GM19452 (cell line): ENCODE measurements at regions not wholly inside any gene's neighbourhood (a gene's known extent, or its start where the extent isn't known, plus 50 kb on each side); places are given as distances from the start of the nearest gene placed in this dataset.
"Not testable (repeated sequence)": the region's sequence is repeated elsewhere in the genome, so short reads cannot be mapped to it uniquely, and the experiment has no call there.

Experiments used
- ATAC-seq: cut with Tn5 transposase; IDR thresholded peaks from one replicate; pipeline ENCODE4 v1.9.1; 2021; ENCODE audit not compliant: unreplicated experiment

DNA sequence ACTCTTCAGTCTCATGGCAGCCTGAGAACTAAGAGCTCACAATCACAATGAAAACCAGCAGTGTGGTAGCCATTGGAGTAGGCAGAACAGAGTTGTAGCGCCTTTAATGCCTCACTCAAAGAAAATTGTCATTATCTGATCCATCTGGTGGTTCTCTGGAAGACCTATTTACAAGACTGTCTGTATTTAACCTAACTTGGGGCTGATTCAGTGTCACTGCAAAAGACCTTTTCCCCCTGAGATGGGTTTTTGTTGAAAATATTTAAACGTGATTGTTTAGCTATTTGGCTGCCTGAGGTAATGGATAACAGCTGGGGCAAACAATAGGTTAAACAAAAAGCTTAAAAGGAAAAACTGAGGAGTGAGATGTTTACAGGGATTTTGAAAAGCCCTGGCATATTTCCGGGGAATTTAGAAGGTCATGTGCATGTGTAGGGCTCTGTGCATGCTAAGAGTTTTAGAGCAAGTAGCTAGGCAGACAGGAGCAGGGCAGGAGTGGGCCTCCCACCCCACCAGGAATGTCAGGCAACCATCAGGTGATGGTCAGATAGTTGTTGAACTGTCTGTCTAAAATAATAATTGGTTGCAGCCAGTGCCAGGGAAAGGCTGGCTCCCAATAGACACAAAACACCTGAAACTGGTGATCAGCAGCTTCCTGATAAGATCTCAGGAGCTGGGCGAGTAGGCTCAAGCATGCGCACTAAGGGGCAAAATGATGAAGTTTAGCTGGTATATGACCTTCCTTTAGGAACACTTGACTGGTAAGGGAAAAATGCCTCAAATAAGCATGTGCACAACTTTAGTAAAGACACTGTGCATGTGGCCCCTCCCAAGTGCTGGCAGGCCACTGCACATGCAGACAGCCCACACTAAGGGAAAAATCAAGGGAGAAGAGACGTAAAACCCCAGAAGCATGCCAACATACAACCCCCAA lies 70.8 kb upstream of the AKIRIN2 start:
- ATAC-seq, result no peak

DNA sequence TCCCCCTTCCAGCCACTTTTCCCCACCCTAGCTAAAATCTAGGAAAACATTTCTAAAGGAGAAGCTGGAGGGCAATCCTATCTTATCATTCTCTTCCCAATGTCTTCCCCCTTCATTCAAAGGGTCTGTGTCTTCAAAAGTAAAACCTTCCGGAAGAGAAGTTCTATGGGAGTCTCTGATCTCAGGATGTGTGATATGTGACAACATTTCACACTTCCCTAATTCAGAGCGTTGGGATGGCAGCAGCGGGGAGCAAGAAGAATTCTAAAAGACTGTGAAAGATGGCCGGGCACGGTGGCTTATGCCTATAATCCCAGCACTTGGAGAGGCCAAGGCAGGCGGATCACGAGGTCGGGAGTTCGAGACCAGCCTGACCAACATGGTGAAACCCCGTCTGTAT lies 65.4 kb upstream of the AKIRIN2 start:
- ATAC-seq, result no peak

DNA sequence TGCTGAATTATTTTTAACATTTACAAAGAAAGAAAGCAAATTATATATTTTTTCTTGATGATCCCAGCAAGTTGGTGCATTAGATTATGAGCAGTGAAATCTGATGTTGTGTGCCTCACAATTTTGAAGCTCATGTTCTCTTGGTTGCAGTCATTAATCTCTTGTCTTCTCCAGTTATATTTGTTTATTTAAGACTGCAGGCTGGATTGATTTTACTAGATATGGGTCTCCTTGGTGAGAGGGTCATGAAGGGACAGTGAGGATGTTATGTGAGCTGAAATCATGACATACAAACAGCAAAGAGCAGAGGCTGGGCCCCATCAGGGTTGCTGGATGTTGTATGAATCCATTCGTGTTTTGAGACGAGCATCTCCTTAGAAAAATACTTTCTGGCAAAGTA lies 64.2 kb upstream of the AKIRIN2 start:
- no peak for ATAC-seq

DNA sequence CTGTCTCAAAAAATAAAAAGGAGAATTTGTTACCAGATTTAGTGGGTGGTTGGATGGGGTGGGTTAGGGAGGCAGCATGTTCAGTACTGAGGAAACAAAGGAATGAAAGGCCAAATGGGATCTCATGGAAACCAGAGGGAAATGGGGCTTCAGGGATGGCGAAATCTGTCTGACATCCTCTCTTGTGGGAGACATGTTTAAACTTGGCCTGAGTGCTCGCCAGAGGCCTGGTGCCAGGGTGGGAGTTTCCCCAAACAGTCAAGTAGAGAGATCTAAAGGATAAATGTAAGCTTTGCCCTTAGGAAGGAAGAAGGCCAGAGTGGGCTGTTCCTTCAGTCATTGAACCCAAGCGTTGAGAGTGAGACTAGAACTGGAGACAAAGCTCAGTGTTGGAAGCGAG lies 61.9 kb upstream of the AKIRIN2 start:
- ATAC-seq, result no peak

DNA sequence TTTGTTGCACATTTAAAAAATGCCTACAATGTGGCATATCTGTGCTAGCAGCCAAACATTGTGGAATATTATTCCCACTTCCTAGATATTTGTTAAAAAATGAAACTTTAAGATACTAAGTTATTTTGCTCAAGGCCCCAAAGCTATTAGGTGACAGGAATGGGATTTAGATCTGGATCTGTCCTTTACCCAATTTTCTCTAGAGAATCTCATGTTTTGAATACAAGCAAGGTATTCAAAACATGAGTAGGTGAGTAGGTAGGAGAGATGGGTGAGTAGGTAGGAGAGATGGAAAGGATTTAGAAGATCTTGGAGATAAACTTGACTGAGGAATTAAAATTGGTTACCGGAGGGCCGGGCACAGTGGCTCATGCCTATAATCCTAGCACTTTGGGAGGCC lies 61.2 kb upstream of the AKIRIN2 start:
- ATAC-seq, result no peak

DNA sequence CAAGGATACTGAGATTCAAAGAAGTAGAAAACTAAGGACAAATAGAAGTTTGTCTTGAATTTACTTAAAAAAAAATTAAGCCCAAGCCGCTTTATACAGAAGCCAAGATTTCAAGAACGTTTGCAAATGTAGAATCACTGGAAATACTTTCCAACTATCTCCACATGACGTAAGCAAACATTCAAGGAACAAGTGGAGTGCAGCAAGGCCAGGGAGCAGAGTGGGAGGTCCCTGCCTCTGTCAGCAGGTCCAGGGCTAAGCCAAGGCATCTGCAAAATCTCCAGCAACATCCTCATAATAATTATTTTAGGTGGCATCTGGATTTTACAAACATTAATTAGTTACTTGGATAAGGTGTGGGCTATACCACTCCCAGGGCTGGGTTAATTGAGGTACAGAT lies 60.1 kb upstream of the AKIRIN2 start:
- ATAC-seq, result no peak

DNA sequence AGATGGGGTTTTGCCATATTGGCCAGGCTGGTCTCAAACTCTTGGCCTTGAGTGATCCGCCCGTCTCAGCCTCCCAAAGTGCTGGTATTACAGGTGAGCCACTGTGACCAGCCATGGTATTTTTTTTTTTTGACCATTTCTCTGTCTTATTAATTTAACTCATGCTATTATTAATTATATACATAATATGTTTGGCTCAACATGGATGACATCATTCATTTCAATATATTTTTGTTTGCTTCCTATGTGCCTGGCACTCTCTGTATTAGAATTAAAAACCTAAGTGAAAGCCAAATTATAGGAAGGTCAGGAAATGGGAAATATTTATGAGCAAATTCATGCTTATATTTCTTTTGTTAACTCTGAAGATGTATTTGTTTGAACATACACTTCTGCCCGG lies 55.8 kb upstream of the AKIRIN2 start:
- no peak for ATAC-seq

DNA sequence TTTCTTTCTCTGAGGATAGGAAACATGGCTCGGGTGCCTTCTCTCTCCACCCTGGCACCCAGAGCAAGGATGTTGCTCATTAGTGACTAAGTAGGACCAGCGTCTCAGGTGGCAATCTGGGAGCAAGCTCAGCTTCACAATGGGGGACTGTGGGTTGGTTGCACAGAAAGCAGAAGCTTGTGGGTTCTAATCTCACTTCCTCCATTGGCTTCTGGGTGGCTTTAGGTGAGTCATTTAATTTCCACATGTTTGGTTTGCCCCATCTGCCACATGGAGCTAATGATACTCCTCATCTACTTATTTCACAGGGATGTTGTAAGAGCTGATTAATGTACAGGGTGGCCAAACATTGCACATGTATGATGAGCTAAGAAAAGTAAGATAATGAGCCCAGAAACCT lies 54.8 kb upstream of the AKIRIN2 start:
- peak; percentile 99 for ATAC-seq

DNA sequence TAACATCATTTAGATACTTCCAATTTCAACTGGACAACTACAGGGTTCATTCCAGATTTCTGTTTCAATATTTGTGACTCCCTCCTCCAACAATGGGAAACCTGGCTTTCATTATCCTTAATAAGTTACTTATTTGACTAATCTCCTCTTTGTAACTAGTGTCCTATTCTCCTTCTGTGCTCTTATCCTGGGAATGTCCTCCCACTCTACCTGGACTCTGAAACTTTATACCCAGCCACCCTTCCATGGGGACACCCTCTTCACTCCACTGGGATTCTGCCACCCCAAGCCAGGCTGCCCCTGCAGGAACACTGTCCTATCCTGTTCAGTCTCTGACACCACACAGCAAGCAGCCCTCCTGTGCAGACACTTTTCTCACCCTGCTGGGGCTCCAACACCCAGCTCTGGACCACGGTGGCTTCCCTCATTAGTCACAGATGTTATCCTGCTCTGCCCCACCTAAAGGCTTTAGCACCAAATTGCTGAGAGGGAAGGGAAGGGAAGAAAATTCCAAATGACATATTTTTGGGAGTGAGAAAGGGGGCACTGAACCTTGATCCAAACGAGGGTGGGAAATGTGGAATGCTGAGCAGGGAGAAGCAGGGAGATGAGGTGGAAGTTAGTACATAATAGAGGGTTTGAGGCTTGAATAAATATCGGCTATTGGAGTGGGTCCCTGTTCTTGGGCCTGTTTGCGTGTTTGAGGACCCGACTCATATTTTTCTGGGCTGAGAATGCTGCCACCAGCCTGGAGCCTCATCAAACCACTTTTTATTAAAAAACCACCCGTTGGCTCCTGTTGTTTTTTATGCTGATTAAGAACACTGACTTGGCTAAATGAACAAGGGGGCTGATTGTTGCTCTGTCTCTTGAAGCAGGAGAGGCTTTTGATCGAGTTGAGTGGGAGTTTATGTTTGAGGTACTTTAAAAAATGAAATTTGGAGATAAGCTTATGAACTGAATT lies 54.0 kb upstream of the AKIRIN2 start:
- no peak for ATAC-seq

DNA sequence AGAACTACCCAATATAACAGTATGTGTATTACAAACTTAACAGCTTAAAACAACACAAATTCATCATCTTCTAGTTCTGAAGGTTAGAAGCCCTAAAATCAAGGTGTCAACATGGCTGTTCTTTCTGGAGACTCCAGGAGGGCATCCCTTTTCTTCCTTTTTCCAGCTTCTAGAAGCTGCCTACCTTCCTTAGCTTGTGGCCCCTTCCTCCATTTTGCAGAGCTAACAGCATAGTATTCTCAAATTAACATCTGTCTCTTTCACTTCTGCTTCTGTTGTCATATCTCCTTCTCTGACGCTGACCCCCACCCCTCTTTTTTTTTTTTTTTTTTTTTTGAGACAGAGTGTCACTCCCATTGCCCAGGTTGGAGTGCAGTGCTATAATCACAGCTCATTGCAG lies 52.8 kb upstream of the AKIRIN2 start:
- no peak for ATAC-seq

DNA sequence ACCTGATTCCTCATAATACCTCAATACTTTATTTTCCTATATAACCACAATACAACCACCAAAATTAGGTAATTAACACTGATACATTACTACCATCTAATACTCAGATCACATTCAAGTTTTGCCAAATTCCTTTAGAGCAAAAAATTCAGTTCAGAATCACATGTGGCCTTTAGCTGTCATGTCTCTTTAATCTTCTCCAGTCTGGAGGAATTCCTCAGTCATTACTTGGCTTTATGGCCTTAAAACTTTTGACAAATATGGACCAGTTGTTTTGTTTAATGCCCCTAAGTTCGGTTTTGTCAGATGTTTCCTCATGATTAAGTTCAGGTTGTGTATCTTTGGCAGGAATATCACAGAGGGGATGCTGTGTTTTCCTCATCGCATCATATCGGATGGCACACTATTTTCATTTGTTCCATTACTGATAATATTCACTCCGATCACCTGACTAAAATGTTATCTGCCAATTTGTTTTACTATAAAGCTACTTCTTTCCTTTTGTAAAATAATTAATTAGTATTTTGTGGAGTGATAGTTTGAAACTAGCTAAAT lies 51.2 kb upstream of the AKIRIN2 start:
- no peak for ATAC-seq

DNA sequence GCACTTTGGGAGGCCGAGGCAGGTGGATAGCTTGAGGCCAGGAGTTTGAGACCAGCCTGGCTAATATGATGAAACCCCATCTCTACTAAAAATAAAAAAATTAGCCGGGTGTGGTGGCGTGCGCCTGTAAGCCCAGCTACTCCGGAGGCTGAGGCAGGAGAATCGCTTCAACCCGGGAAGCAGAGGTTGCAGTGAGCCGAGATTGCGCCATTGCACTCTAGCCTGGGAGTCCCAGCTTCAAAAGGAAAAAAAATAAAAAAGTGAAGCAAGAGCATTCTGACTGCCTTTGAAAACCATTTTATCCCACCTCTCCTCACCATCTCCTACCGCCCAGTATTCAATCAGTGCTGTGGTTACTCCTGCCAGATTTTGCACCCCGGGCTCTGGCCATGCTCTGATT lies 50.5 kb upstream of the AKIRIN2 start:
- not testable (repeated sequence) for ATAC-seq
